GM13977 (cell line): ENCODE measurements at regions not wholly inside any gene's neighbourhood (a gene's known extent, or its start where the extent isn't known, plus 50 kb on each side); places are given as distances from the start of the nearest gene placed in this dataset.

ENCODE experiments used
- DNase-seq: peaks from one replicate; pipeline ENCODE4 v3.0.0; 2012; ENCODE audit warnings: low spot score
- CTCF ChIP-seq: IDR thresholded peaks from 2 replicates; pipeline ENCODE4 v1.5.1; 2012; ENCODE audit warnings: mild to moderate bottlenecking, control low read depth; ENCODE audit not compliant: insufficient read depth; ENCODE audit errors: extremely low read depth, missing control alignments
- in situ Hi-C: fragments of 300-500 bp; cut with MboI; formaldehyde crosslinking; loops from one replicate; pipeline ENCODE4 v1.12.0; 2022; ENCODE audit warnings: low sequenced_read_pairs, low pct_unique_long_range_greater_than_20kb, mixed read lengths, inconsistent platforms; ENCODE audit not compliant: unreplicated experiment

GRCh38 chr2:12256206-12256605 lies 460.5 kb upstream of the TRIB2 start:
- TF ChIP-seq CTCF, result no peak
- in situ Hi-C loops, result no loop called here
- DNase-seq, result no peak

- TF ChIP-seq CTCF, result no peak
- no peak for DNase-seq
- in situ Hi-C loops, result no loop called here
Observed at GRCh38 chr2:12257476-12257875, 459.3 kb upstream of the TRIB2 start.

- in situ Hi-C loops, result no loop called here
- DNase-seq, result no peak
- no peak for TF ChIP-seq CTCF
Observed at GRCh38 chr2:12259493-12259892, 457.2 kb upstream of the TRIB2 start.

GRCh38 chr2:12261986-12262680 lies 454.6 kb upstream of the TRIB2 start:
- TF ChIP-seq CTCF, result no peak
- DNase-seq, result no peak
- in situ Hi-C loops, result no loop called here

- no peak for TF ChIP-seq CTCF
- DNase-seq, result no peak
- in situ Hi-C loops, result no loop called here
Observed at GRCh38 chr2:12262681-12263436, 453.9 kb upstream of the TRIB2 start.

GRCh38 chr2:12263730-12264129 lies 453.0 kb upstream of the TRIB2 start:
- no peak for TF ChIP-seq CTCF
- in situ Hi-C loops, result no loop called here
- DNase-seq, result no peak
